HEK293 (cell line): ENCODE measurements at regions not wholly inside any gene's neighbourhood (a gene's known extent, or its start where the extent isn't known, plus 50 kb on each side); places are given as distances from the start of the nearest gene placed in this dataset.

Experiments
- CTCF ChIA-PET: fragments of 350-600 bp; formaldehyde crosslinking; extraction: SDS; loops from one replicate; lab custom pipeline; 2021; ENCODE audit warnings: antibody characterized with exemption; lab: Yijun Ruan, JAX
- POLR2A ChIA-PET: fragments of 300-600 bp; formaldehyde crosslinking; extraction: SDS; loops from one replicate; lab custom pipeline; 2020; ENCODE audit warnings: antibody characterized with exemption, inconsistent platforms; lab: Yijun Ruan, JAX
- H3K27ac ChIP-seq: fragments of 200-500 bp; sonication (Bioruptor generic); 2 replicates; pipeline ENCODE4 v1.5.1; 2014; ENCODE audit warnings: low read depth, low read length, control low read depth, inconsistent platforms; ENCODE audit errors: extremely low read depth
- H3K36me3 ChIP-seq, 2 experiments: fragments of 200-500 bp in 1 of 2; sonication (Bioruptor generic) in 1 of 2; 1 replicate in 1 of 2; 2 replicates in 1 of 2; pipeline ENCODE4 v1.5.1; 2014 to 2017; ENCODE audit warnings: inconsistent platforms in 2 of 2, low read length in 2 of 2; ENCODE audit not compliant: control insufficient read depth in 2 of 2, insufficient read depth in 1 of 2
- H3K4me1 ChIP-seq: fragments of 200-500 bp; sonication (Bioruptor generic); 2 replicates; pipeline ENCODE4 v1.5.1; 2014; ENCODE audit warnings: mild to moderate bottlenecking, low read length, inconsistent platforms; ENCODE audit not compliant: control insufficient read depth, insufficient read depth
- H3K4me3 ChIP-seq: 2 replicates; pipeline ENCODE4 v1.5.1; 2011; ENCODE audit warnings: low read depth, mild to moderate bottlenecking, control low read depth, low read length, moderate library complexity
- H3K9me3 ChIP-seq: fragments of 200-500 bp; sonication (Bioruptor generic); 2 replicates; pipeline ENCODE4 v1.5.1; 2014; ENCODE audit warnings: low read depth, low read length, inconsistent platforms; ENCODE audit not compliant: control insufficient read depth, insufficient read depth
- IKZF3 ChIP-seq: fragments of 450-650 bp; IDR thresholded peaks from 2 replicates; pipeline ENCODE4 v1.5.0; 2018; ENCODE audit warnings: missing biosample characterization, mild to moderate bottlenecking, missing genetic modification characterization, moderate library complexity
- MEIS1 ChIP-seq: sonication (generic); formaldehyde crosslinking; IDR thresholded peaks from 2 replicates; pipeline ENCODE4 v1.8.1; 2022; ENCODE audit warnings: missing genetic modification reagents, mild to moderate bottlenecking, borderline replicate concordance
- TRIM28 ChIP-seq: IDR thresholded peaks from 2 replicates; pipeline ENCODE4 v1.6.1; 2011; ENCODE audit warnings: low read length, control low read depth, borderline replicate concordance
- ZIC2 ChIP-seq: fragments of 450-650 bp; formaldehyde crosslinking; IDR thresholded peaks from 2 replicates; pipeline ENCODE4 v1.5.1; 2016; ENCODE audit warnings: missing biosample characterization, missing genetic modification characterization
- ZNF112 ChIP-seq: fragments of 450-650 bp; formaldehyde crosslinking; IDR thresholded peaks from 2 replicates; pipeline ENCODE4 v1.5.0; 2017; ENCODE audit warnings: missing biosample characterization, missing genetic modification characterization
- ZNF140 ChIP-seq: fragments of 450-650 bp; formaldehyde crosslinking; IDR thresholded peaks from 2 replicates; pipeline ENCODE4 v1.5.1; 2016; ENCODE audit warnings: missing biosample characterization, missing genetic modification characterization
- ZNF19 ChIP-seq: fragments of 450-650 bp; formaldehyde crosslinking; IDR thresholded peaks from 2 replicates; pipeline ENCODE4; 2016; ENCODE audit warnings: missing biosample characterization, missing genetic modification characterization, low read depth
- ZNF324 ChIP-seq: fragments of 450-650 bp; formaldehyde crosslinking; IDR thresholded peaks from 2 replicates; pipeline ENCODE4 v1.5.1; 2016; ENCODE audit warnings: missing biosample characterization, missing genetic modification characterization
- ZNF391 ChIP-seq: fragments of 450-650 bp; formaldehyde crosslinking; IDR thresholded peaks from 2 replicates; pipeline ENCODE4 v1.5.1; 2016; ENCODE audit warnings: low read depth, missing biosample characterization, missing genetic modification characterization, borderline replicate concordance
- ZNF610 ChIP-seq: fragments of 450-650 bp; formaldehyde crosslinking; IDR thresholded peaks from 2 replicates; pipeline ENCODE4 v1.5.1; 2016; ENCODE audit warnings: missing biosample characterization, missing genetic modification characterization, borderline replicate concordance
- ZNF654 ChIP-seq: fragments of 450-650 bp; formaldehyde crosslinking; IDR thresholded peaks from 2 replicates; pipeline ENCODE4 v1.5.1; 2016; ENCODE audit warnings: low read depth, missing biosample characterization, missing genetic modification characterization
- ZNF677 ChIP-seq: fragments of 450-650 bp; IDR thresholded peaks from 2 replicates; pipeline ENCODE4 v1.5.0; 2018; ENCODE audit warnings: missing biosample characterization, mild to moderate bottlenecking, missing genetic modification characterization, moderate library complexity
- ZNF701 ChIP-seq: fragments of 450-650 bp; formaldehyde crosslinking; IDR thresholded peaks from 2 replicates; pipeline ENCODE4 v1.5.1; 2016; ENCODE audit warnings: missing biosample characterization, missing genetic modification characterization
- ZNF792 ChIP-seq: fragments of 450-650 bp; formaldehyde crosslinking; IDR thresholded peaks from 2 replicates; pipeline ENCODE4 v1.5.1; 2016; ENCODE audit warnings: missing biosample characterization, missing genetic modification characterization
- ZNF837 ChIP-seq: fragments of 450-650 bp; formaldehyde crosslinking; IDR thresholded peaks from 2 replicates; pipeline ENCODE4 v1.5.1; 2016; ENCODE audit warnings: missing biosample characterization, missing genetic modification characterization
- TF ChIP-seq, protein P1 (sequence below): fragments of 450-650 bp; formaldehyde crosslinking; IDR thresholded peaks from 2 replicates; pipeline ENCODE4 v1.5.1; 2016; ENCODE audit warnings: missing biosample characterization, missing genetic modification characterization
- TF ChIP-seq, protein P2 (sequence below): fragments of 450-650 bp; formaldehyde crosslinking; IDR thresholded peaks from 2 replicates; pipeline ENCODE4 v1.5.1; 2016; ENCODE audit warnings: missing biosample characterization, missing genetic modification characterization, low read depth
- TF ChIP-seq, protein P3 (sequence below): fragments of 450-650 bp; formaldehyde crosslinking; IDR thresholded peaks from 2 replicates; pipeline ENCODE4 v1.5.1; 2016; ENCODE audit warnings: missing biosample characterization, missing genetic modification characterization
- TF ChIP-seq, protein P4 (sequence below): fragments of 450-650 bp; formaldehyde crosslinking; IDR thresholded peaks from 2 replicates; pipeline ENCODE4 v1.5.1; 2016; ENCODE audit warnings: missing biosample characterization, missing genetic modification characterization

DNA sequence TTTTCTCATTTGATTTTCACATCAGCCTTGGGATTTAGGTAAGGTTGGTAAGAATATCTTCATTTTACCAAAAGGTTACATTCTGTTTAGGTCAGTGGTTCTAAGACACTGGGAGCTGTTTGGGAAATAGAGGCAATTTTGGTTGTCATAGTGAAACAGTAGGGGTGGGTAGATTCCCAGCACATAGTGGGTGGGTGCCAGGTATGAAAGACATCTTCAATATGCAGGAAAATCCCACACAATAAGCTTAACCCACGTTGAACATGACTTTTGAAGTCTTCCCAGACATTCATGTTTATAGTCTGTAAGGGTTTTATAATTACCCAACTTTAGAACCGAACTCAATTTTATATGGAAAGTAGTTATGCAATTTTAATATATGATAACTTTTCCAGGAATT is 249.6 kb downstream of the SNCA start:
- Histone ChIP-seq H3K27ac (no peak overlapping the region), H3K9me3 (no peaks in the 10 kb centered on the region), H3K4me3 (no peak overlapping the region), H3K36me3 (no peaks in the 10 kb centered on the region), H3K4me1 (no peaks in the 10 kb centered on the region)
- POLR2A ChIA-PET = no interaction called here
- CTCF ChIA-PET = interaction anchor here (0.5 to 0.7 kb wide), 2 partner anchors 255 to 281 kb away, joined by 3 read pairs; no protein-coding TSS in a partner anchor
- no peak for TF ChIP-seq TRIM28
- TF ChIP-seq ZNF391 (tag by site-specific recombination) = no peak

DNA sequence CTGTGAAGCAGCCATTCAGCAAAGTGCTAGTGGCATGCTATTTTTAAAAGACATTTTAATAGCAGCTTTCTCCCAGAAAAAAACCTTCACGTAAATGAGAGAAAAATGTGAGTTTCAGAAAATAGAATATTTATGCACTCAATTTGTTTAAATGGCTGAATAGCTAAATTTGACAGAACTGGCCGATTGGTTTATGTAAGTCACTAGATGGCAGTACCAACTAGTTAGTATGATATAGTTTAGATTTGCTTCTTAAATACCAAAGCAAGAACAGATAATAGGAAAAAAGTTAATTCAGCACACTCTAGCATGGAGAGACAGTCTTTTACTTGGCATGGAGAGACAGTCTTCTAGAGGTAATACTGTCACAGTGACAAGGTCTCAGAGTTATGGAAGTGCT is 250.1 kb downstream of the SNCA start:
- Histone ChIP-seq H3K4me3 (no peak overlapping the region), H3K9me3 (no peaks in the 10 kb centered on the region), H3K36me3 (no peaks in the 10 kb centered on the region), H3K27ac (no peak overlapping the region), H3K4me1 (no peaks in the 10 kb centered on the region)
- CTCF ChIA-PET = interaction anchor here (0.7 kb wide), 1 partner anchor 282 kb away, joined by 3 read pairs; no protein-coding TSS in a partner anchor
- TF ChIP-seq, protein P1, sequence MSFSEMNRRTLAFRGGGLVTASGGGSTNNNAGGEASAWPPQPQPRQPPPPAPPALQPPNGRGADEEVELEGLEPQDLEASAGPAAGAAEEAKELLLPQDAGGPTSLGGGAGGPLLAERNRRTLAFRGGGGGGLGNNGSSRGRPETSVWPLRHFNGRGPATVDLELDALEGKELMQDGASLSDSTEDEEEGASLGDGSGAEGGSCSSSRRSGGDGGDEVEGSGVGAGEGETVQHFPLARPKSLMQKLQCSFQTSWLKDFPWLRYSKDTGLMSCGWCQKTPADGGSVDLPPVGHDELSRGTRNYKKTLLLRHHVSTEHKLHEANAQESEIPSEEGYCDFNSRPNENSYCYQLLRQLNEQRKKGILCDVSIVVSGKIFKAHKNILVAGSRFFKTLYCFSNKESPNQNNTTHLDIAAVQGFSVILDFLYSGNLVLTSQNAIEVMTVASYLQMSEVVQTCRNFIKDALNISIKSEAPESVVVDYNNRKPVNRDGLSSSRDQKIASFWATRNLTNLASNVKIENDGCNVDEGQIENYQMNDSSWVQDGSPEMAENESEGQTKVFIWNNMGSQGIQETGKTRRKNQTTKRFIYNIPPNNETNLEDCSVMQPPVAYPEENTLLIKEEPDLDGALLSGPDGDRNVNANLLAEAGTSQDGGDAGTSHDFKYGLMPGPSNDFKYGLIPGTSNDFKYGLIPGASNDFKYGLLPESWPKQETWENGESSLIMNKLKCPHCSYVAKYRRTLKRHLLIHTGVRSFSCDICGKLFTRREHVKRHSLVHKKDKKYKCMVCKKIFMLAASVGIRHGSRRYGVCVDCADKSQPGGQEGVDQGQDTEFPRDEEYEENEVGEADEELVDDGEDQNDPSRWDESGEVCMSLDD (tag by site-specific recombination) = no peak
- TF ChIP-seq ZNF654 (tag by site-specific recombination) = peak; percentile 46
- POLR2A ChIA-PET = no interaction called here

DNA sequence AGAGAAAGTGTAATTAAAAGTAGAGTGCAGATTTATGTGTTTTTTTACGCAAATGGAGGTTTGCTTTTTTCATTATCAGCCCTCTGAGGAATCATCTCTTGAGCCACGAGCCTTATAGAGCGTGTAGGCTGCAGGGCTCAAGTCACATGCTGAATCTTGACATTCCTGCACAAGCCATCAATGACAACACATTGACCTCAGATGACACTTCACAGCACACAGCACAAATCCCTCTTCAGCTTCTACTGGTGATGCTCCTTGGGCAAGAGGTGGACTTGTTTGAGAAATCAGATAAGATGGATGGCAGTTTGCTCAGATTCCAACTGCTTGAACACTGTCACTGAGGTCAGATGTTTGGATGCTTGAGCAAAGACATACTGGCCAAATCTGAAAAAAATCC is 250.6 kb downstream of the SNCA start:
- ChIA-PET CTCF (interaction anchor here (0.6 to 0.7 kb wide), 2 partner anchors 104 to 1179 kb away, joined by 4 to 5 read pairs; no protein-coding TSS in a partner anchor), POLR2A (no interaction called here)
- H3K4me3 ChIP-seq = no peak overlapping the region
- TF ChIP-seq ZNF19 (tag by site-specific recombination) = no peak
- no peak for TF ChIP-seq ZNF140 (tag by site-specific recombination)
- TF ChIP-seq ZNF837 (tag by site-specific recombination) = no peak
- TF ChIP-seq MEIS1 = no peak
- no peak for TF ChIP-seq ZNF677 (tag by site-specific recombination)
- TF ChIP-seq, protein P2, sequence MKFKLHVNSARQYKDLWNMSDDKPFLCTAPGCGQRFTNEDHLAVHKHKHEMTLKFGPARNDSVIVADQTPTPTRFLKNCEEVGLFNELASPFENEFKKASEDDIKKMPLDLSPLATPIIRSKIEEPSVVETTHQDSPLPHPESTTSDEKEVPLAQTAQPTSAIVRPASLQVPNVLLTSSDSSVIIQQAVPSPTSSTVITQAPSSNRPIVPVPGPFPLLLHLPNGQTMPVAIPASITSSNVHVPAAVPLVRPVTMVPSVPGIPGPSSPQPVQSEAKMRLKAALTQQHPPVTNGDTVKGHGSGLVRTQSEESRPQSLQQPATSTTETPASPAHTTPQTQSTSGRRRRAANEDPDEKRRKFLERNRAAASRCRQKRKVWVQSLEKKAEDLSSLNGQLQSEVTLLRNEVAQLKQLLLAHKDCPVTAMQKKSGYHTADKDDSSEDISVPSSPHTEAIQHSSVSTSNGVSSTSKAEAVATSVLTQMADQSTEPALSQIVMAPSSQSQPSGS (tag by site-specific recombination) = no peak
- H3K4me1 ChIP-seq = no peaks in the 10 kb centered on the region
- no peaks in the 10 kb centered on the region for H3K36me3 ChIP-seq
- no peak overlapping the region for H3K27ac ChIP-seq
- no peaks in the 10 kb centered on the region for H3K9me3 ChIP-seq

DNA sequence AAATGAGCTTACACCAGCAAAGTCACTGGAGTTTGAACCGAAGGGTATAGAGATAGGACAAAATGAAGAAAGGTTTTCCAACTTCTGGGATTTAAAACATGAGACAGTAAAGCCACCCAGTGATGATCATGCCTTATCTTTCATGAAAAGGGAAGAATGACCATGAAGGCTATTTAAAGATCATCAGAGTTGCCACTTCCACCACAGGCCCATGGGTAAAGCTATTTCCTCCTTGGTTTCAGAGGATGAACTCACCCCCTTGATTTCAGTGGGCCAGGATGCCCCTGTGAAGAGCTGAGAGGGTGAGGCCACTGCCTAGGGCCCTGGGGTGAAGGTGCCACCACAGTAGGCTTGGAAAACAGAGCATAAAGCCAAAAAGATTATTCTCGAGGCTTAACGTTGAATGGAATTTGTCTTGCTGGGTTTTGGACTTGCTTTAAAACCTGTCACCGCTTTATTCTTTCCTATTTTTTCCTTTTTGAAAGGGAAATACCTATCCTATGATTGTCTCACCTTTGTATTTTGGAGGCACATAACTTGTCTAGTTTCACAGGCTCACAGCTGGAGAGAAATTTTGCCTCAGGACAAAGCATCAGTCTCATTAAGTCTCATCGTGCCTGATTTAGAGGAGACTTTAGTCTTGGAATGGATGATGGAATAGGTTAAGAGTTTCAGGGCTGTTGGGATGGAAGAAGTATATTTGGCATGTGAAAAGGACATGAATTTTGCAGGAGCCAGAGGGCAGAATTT is 254.0 kb downstream of the SNCA start:
- ChIA-PET CTCF (interaction anchor here (0.6 to 1.0 kb wide), 2 partner anchors 95 to 411 kb away, joined by 3 to 9 read pairs; no protein-coding TSS in a partner anchor), POLR2A (no interaction called here)
- Histone ChIP-seq H3K4me1 (no peaks in the 10 kb centered on the region), H3K27ac (no peak overlapping the region), H3K36me3 (no peaks in the 10 kb centered on the region), H3K9me3 (no peaks in the 10 kb centered on the region), H3K4me3 (no peak overlapping the region)
- TF ChIP-seq ZNF701 (tag by site-specific recombination) (no peak), ZNF112 (tag by site-specific recombination) (no peak), IKZF3 (tag by site-specific recombination) (no peak), ZNF610 (tag by site-specific recombination) (no peak), ZIC2 (no peak), ZNF792 (tag by site-specific recombination) (no peak), ZNF324 (tag by site-specific recombination) (no peak)
- TF ChIP-seq, protein P3, sequence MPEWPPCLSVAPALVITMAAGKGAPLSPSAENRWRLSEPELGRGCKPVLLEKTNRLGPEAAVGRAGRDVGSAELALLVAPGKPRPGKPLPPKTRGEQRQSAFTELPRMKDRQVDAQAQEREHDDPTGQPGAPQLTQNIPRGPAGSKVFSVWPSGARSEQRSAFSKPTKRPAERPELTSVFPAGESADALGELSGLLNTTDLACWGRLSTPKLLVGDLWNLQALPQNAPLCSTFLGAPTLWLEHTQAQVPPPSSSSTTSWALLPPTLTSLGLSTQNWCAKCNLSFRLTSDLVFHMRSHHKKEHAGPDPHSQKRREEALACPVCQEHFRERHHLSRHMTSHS (tag by site-specific recombination) = no peak
- TF ChIP-seq, protein P4, sequence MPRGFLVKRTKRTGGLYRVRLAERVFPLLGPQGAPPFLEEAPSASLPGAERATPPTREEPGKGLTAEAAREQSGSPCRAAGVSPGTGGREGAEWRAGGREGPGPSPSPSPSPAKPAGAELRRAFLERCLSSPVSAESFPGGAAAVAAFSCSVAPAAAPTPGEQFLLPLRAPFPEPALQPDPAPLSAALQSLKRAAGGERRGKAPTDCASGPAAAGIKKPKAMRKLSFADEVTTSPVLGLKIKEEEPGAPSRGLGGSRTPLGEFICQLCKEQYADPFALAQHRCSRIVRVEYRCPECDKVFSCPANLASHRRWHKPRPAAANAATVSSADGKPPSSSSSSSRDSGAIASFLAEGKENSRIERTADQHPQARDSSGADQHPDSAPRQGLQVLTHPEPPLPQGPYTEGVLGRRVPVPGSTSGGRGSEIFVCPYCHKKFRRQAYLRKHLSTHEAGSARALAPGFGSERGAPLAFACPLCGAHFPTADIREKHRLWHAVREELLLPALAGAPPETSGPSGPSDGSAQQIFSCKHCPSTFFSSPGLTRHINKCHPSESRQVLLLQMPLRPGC (tag by site-specific recombination) = no peak
